PC-3 (cell line): ENCODE measurements at regions not wholly inside any gene's neighbourhood (a gene's known extent, or its start where the extent isn't known, plus 50 kb on each side); places are given as distances from the start of the nearest gene placed in this dataset.

ENCODE experiments used
- ATAC-seq: fragments of 200-7000 bp; cut with Tn5 transposase; 2 replicates; pipeline ENCODE4 v1.9.1; 2020; ENCODE audit warnings: mild to moderate bottlenecking, moderate library complexity
- BruUV-seq: library from RNA; stranded (reverse); fragments of 400-500 nt; replicated peaks from 2 replicates; lab custom pipeline; 2021; lab: Mats Ljungman, UMichigan
- CTCF ChIA-PET: fragments of 300-600 bp; sonication (Branson Sonifier 250); formaldehyde crosslinking; loops from one replicate; lab custom pipeline; 2022; ENCODE audit warnings: antibody characterized with exemption; lab: Charles Lee
- POLR2A ChIA-PET: fragments of 300-600 bp; sonication (Branson Sonifier 250); formaldehyde crosslinking; loops from one replicate; lab custom pipeline; 2022; ENCODE audit warnings: antibody characterized with exemption; ENCODE audit not compliant: unreplicated experiment; lab: Charles Lee
- DNase-seq: peaks from one replicate; pipeline ENCODE4 v3.0.0-alpha.2; 2015
- H2AFZ ChIP-seq: fragments of 300-600 bp; sonication (generic); 2 replicates; pipeline ENCODE4 v1.6.0; 2016; ENCODE audit warnings: antibody characterized with exemption, low read length
- H3F3A ChIP-seq: fragments of 300-600 bp; sonication (generic); one replicate; pipeline ENCODE4 v1.6.0; 2017; ENCODE audit warnings: antibody characterized with exemption, low read length, control low read depth, mild to moderate bottlenecking; ENCODE audit not compliant: unreplicated experiment
- H3K27ac ChIP-seq: fragments of 300-600 bp; sonication (generic); 2 replicates; pipeline ENCODE4 v1.5.1; 2016; ENCODE audit warnings: mild to moderate bottlenecking, low read length
- H3K27me3 ChIP-seq: fragments of 300-600 bp; sonication (generic); 2 replicates; pipeline ENCODE4 v1.6.1; 2016; ENCODE audit warnings: low read length, mixed read lengths
- H3K36me3 ChIP-seq: fragments of 300-600 bp; sonication (generic); 2 replicates; pipeline ENCODE4 v1.6.1; 2016; ENCODE audit warnings: low read depth, mixed run types, low read length, mixed read lengths
- H3K4me1 ChIP-seq: fragments of 300-600 bp; sonication (generic); 2 replicates; pipeline ENCODE4 v1.5.1; 2016; ENCODE audit warnings: low read length; ENCODE audit not compliant: insufficient read depth
- H3K4me2 ChIP-seq: fragments of 300-600 bp; sonication (generic); 2 replicates; pipeline ENCODE4 v1.6.0; 2016; ENCODE audit warnings: low read length
- H3K4me3 ChIP-seq: fragments of 300-600 bp; sonication (generic); 2 replicates; pipeline ENCODE4 v1.5.1; 2016; ENCODE audit warnings: mild to moderate bottlenecking, low read length, mixed read lengths
- H3K79me2 ChIP-seq: fragments of 300-600 bp; sonication (generic); 2 replicates; pipeline ENCODE4 v1.6.1; 2017; ENCODE audit warnings: low read length, mixed read lengths
- H3K9ac ChIP-seq: fragments of 300-600 bp; sonication (generic); 2 replicates; pipeline ENCODE4 v1.6.0; 2016; ENCODE audit warnings: mild to moderate bottlenecking, low read length
- H3K9me2 ChIP-seq: fragments of 300-600 bp; sonication (generic); replicated peaks from 2 replicates; pipeline ENCODE4 v1.6.1; 2016; ENCODE audit warnings: mixed run types, low read length, mixed read lengths
- H3K9me3 ChIP-seq: fragments of 300-600 bp; sonication (generic); 2 replicates; pipeline ENCODE4 v1.6.1; 2016; ENCODE audit warnings: low read length, mixed read lengths
- H4K20me1 ChIP-seq: fragments of 300-600 bp; sonication (generic); 2 replicates; pipeline ENCODE4 v1.6.1; 2016; ENCODE audit warnings: low read length, mixed read lengths
- EZH2 ChIP-seq: fragments of 300-600 bp; sonication (generic); IDR thresholded peaks from one replicate; pipeline ENCODE4 v1.6.1; 2017; ENCODE audit warnings: antibody characterized with exemption, mild to moderate bottlenecking, low read length; ENCODE audit not compliant: unreplicated experiment
- EZH2phosphoT487 ChIP-seq: fragments of 300-600 bp; sonication (generic); IDR thresholded peaks from 2 replicates; pipeline ENCODE4 v1.6.1; 2018; ENCODE audit warnings: mild to moderate bottlenecking, antibody characterized with exemption, low read length, borderline replicate concordance
- intact Hi-C: fragments of 100-400 bp; cut with micrococcal nuclease; formaldehyde crosslinking; loops from 2 replicates; pipeline ENCODE4 v1.9.0; 2023
- TF ChIP-seq, protein P1 (sequence below): fragments of 300-600 bp; sonication (generic); conservative IDR thresholded peaks from 2 replicates; pipeline ENCODE4 v1.5.1; 2017; ENCODE audit warnings: antibody characterized with exemption, low read depth, mild to moderate bottlenecking, low read length

DNA sequence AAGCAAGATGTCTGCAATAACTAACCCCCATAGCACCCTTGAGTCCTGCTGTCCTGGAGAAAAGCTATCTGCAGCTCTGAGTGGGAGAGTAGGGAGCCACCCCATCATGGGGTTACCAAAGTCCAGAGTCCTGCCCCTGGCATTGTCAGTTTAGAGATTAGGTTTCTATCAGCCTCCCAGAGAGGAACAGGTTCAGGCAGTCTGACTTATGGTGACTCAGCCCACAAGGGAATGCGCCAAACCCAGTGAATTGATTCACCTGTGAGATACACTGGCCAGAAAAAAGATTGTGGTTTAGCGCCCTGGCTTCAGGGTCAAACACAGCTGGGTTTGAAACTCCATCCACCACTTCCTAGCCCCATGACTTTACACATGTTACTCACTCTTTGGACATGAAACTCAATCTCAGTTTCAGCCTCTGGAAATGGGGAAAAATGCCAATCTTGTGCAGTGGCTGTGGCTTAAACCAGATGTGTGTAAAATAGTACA is 263.6 kb upstream of the HES1 start:
- peak overlapping the region; percentile 50 for H3K4me2 ChIP-seq
- no peak for TF ChIP-seq EZH2
- TF ChIP-seq, protein P1, sequence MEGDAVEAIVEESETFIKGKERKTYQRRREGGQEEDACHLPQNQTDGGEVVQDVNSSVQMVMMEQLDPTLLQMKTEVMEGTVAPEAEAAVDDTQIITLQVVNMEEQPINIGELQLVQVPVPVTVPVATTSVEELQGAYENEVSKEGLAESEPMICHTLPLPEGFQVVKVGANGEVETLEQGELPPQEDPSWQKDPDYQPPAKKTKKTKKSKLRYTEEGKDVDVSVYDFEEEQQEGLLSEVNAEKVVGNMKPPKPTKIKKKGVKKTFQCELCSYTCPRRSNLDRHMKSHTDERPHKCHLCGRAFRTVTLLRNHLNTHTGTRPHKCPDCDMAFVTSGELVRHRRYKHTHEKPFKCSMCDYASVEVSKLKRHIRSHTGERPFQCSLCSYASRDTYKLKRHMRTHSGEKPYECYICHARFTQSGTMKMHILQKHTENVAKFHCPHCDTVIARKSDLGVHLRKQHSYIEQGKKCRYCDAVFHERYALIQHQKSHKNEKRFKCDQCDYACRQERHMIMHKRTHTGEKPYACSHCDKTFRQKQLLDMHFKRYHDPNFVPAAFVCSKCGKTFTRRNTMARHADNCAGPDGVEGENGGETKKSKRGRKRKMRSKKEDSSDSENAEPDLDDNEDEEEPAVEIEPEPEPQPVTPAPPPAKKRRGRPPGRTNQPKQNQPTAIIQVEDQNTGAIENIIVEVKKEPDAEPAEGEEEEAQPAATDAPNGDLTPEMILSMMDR: no peak
- TF ChIP-seq EZH2phosphoT487: peak; percentile 93
- ChIA-PET CTCF (interaction anchor here (0.5 to 2.3 kb wide), 4 partner anchors 41 to 443 kb away, joined by 3 to 13 read pairs (median 3); no protein-coding TSS in a partner anchor), POLR2A (interaction anchor here (0.6 to 2.4 kb wide), 9 partner anchors 11 to 269 kb away, joined by 3 to 21 read pairs (median 4); partner anchors contain the start of gene HES1)
- H3K9me3 ChIP-seq: no peaks in the 10 kb centered on the region
- H3K36me3 ChIP-seq: no peaks in the 10 kb centered on the region
- H4K20me1 ChIP-seq: no peaks in the 10 kb centered on the region
- intact Hi-C loops: loop anchor here (1.0 to 5.0 kb wide), 13 partner anchors 32 to 450 kb away; no protein-coding TSS in a partner anchor
- peak overlapping the region; percentile 9; the same call in 1 of the 2 replicates for H3K9ac ChIP-seq
- no peaks in the 10 kb centered on the region for H3K9me2 ChIP-seq
- no peak overlapping the region for H2AFZ ChIP-seq
- H3K4me1 ChIP-seq: peaks cover 47% of the 10 kb centered on the region
- DNase-seq (peak; percentile 99), ATAC-seq (peak; percentile 68)
- no peaks in the 10 kb centered on the region for H3F3A ChIP-seq
- H3K79me2 ChIP-seq: no peaks in the 10 kb centered on the region
- no peak overlapping the region for H3K4me3 ChIP-seq
- peak overlapping the region; percentile 76 for H3K27ac ChIP-seq
- BruUV-seq: no TSS peak
- H3K27me3 ChIP-seq: no peaks in the 10 kb centered on the region

DNA sequence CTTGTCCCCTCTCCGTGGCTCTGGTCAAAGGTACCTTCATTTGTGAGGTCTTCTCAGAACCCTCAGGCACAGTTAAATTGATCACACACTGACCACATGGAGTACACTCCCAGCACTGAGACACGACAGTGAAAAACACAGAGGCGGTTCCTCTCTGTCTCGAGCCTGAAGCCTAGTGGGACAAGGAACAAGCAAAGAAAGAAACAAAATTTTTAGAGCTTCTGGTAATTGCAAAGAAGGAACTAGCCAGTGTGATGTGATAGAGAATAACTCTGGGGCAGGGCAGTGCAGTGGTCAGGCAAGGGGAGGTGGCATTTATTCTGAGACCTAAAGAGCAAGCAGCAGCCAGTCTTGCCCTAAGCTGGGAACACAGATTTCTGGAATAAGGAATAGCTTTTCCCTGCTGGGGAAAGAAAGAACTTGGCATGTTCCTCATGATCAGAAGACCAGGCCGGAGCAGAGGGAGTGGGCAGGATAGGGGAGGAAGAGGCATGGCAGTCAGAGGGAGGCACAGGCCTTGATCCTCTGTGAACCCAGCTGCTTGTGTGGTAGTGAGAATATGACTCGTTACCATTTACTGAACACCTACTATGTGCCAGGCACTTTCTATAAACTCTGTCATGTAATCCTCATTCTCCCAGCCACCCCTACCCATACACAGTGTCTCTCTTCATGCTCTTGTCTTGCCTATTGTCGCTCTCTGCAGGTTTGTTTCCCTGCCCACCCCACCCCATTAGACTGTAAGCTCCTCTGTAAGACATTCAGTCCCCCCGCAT is 262.3 kb upstream of the HES1 start:
- H3K79me2 ChIP-seq: no peaks in the 10 kb centered on the region
- ATAC-seq: no peak
- H3K4me2 ChIP-seq: no peak overlapping the region
- TF ChIP-seq EZH2phosphoT487: no peak
- TF ChIP-seq, protein P1: no peak
- no peak for TF ChIP-seq EZH2
- no peaks in the 10 kb centered on the region for H3K36me3 ChIP-seq
- H2AFZ ChIP-seq: no peak overlapping the region
- H3K9ac ChIP-seq: no peak overlapping the region
- no peaks in the 10 kb centered on the region for H3K9me2 ChIP-seq
- no peaks in the 10 kb centered on the region for H3K27me3 ChIP-seq
- H3K9me3 ChIP-seq: no peaks in the 10 kb centered on the region
- DNase-seq: no peak
- ChIA-PET CTCF (interaction anchor here (2.3 kb wide), 1 partner anchor 442 kb away, joined by 13 read pairs; no protein-coding TSS in a partner anchor), POLR2A (no interaction called here)
- intact Hi-C loops: loop anchor here (2.0 to 5.0 kb wide), 5 partner anchors 45 to 449 kb away; no protein-coding TSS in a partner anchor
- BruUV-seq: no TSS peak
- peak overlapping the region; percentile 59 for H3K27ac ChIP-seq
- H3F3A ChIP-seq: no peaks in the 10 kb centered on the region
- H3K4me3 ChIP-seq: no peak overlapping the region
- H4K20me1 ChIP-seq: no peaks in the 10 kb centered on the region
- H3K4me1 ChIP-seq: peaks cover 50% of the 10 kb centered on the region
